K562 (cell line): ENCODE measurements at regions not wholly inside any gene's neighbourhood (a gene's known extent, or its start where the extent isn't known, plus 50 kb on each side); places are given as distances from the start of the nearest gene placed in this dataset.

Experiments used
- ATAC-seq: fragments of 200-7000 bp; cut with Tn5 transposase; 3 replicates; pipeline ENCODE4 v1.9.1; 2020; ENCODE audit warnings: moderate library complexity
- BruUV-seq: library from RNA; stranded (reverse); fragments of 400-500 nt; replicated peaks from 2 replicates; lab custom pipeline; 2021; lab: Mats Ljungman, UMichigan
- CTCF ChIA-PET: fragments of 300-600 bp; formaldehyde crosslinking; extraction: SDS; loops from one replicate; lab custom pipeline; 2021; ENCODE audit warnings: low intra/inter-chr PET ratio; lab: Yijun Ruan, JAX
- POLR2A ChIA-PET: fragments of 300-600, 350-650 bp; sonication (Branson Sonifier 250); formaldehyde crosslinking; extraction: SDS; loops from one replicate; lab custom pipeline; 2021; ENCODE audit warnings: antibody characterized with exemption, inconsistent platforms; lab: Yijun Ruan, JAX
- DNase-seq, 4 experiments: peaks; one replicate each; pipeline versions ENCODE4 v3.0.0 to v3.0.0-alpha.2; 2011 to 2018; ENCODE audit warnings: low spot score in 3 of 4, mixed read lengths in 3 of 4; ENCODE audit errors: extremely low read depth in 1 of 4
- FAIRE-seq: peaks from 2 replicates; lab custom pipeline; 2011; peaks lifted over from hg19 to GRCh38; lab: Jason Lieb, UNC
- H2AFZ ChIP-seq: 2 replicates; pipeline ENCODE4 v1.6.0; 2011; ENCODE audit warnings: low read depth, low read length, control low read depth, inconsistent platforms
- H3K27ac ChIP-seq: fragments of 200-600 bp; 3 replicates; pipeline ENCODE4 v1.8.0; 2011; ENCODE audit warnings: low read depth, mild to moderate bottlenecking, control low read depth, inconsistent platforms, low read length, moderate library complexity, mixed read lengths; ENCODE audit errors: extremely low read depth
- H3K27me3 ChIP-seq, 2 experiments: fragments of 300-600 bp in 1 of 2; 2 replicates in 1 of 2; 3 replicates in 1 of 2; pipeline versions ENCODE4 v1.6.0 to v1.8.0; 2011; ENCODE audit warnings: inconsistent platforms in 2 of 2, low read length in 2 of 2, mild to moderate bottlenecking in 1 of 2, mixed read lengths in 1 of 2, moderate library complexity in 1 of 2; ENCODE audit not compliant: control insufficient read depth in 2 of 2, insufficient read depth in 2 of 2
- H3K36me3 ChIP-seq: fragments of 300-600 bp; 3 replicates; pipeline ENCODE4 v1.8.0; 2011; ENCODE audit warnings: mild to moderate bottlenecking, low read length, inconsistent platforms; ENCODE audit not compliant: control insufficient read depth, insufficient read depth
- H3K4me1 ChIP-seq, 2 experiments: fragments of 200-600 bp in 1 of 2; replicated peaks in 1 of 2; 2 replicates in 1 of 2; 3 replicates in 1 of 2; pipeline versions ENCODE4 v1.5.1 to v1.8.0; 2011; ENCODE audit warnings: inconsistent platforms in 2 of 2, low read length in 2 of 2, mild to moderate bottlenecking in 1 of 2, mixed read lengths in 1 of 2, moderate library complexity in 1 of 2; ENCODE audit not compliant: control insufficient read depth in 2 of 2, insufficient read depth in 2 of 2
- H3K4me2 ChIP-seq: 2 replicates; pipeline ENCODE4 v1.6.1; 2011; ENCODE audit warnings: low read length, control low read depth, inconsistent platforms, mixed read lengths; ENCODE audit not compliant: insufficient read depth
- H3K4me3 ChIP-seq: fragments of 200-600 bp; sonication (generic), shearing (Covaris generic); 2 replicates; pipeline ENCODE4 v1.5.1; 2016; ENCODE audit warnings: control low read depth, inconsistent platforms
- H3K79me2 ChIP-seq: fragments of 200-600 bp; 3 replicates; pipeline ENCODE4 v1.8.0; 2011; ENCODE audit warnings: low read length, inconsistent platforms; ENCODE audit not compliant: control insufficient read depth, insufficient read depth
- H3K9ac ChIP-seq, 2 experiments: 2 replicates each; pipeline versions ENCODE4 v1.6.0 to v1.6.1; 2011; ENCODE audit warnings: low read depth in 2 of 2, low read length in 2 of 2, control low read depth in 1 of 2, inconsistent platforms in 1 of 2, mild to moderate bottlenecking in 1 of 2, mixed read lengths in 1 of 2; ENCODE audit not compliant: insufficient read depth in 1 of 2
- H3K9me1 ChIP-seq: one replicate; pipeline ENCODE4 v1.6.0; 2011; ENCODE audit warnings: inconsistent platforms, mild to moderate bottlenecking, low read length, moderate library complexity; ENCODE audit not compliant: control insufficient read depth, insufficient read depth
- H3K9me3 ChIP-seq: replicated peaks from 2 replicates; pipeline ENCODE4 v1.5.1; 2011; ENCODE audit warnings: low read depth, low read length, inconsistent platforms; ENCODE audit not compliant: control insufficient read depth, insufficient read depth
- H4K20me1 ChIP-seq: replicated peaks from 2 replicates; pipeline ENCODE4 v1.6.1; 2011; ENCODE audit warnings: low read length, inconsistent platforms, mixed read lengths; ENCODE audit not compliant: control insufficient read depth, insufficient read depth
- ATF2 ChIP-seq: sonication (generic); formaldehyde crosslinking; IDR thresholded peaks from 2 replicates; pipeline ENCODE4 v1.8.1; 2022; ENCODE audit warnings: missing genetic modification reagents
- C11orf30 ChIP-seq: fragments of 450-650 bp; IDR thresholded peaks from 2 replicates; pipeline ENCODE4 v1.6.1; 2016; ENCODE audit warnings: low read depth, mild to moderate bottlenecking
- CC2D1A ChIP-seq: fragments of 450-650 bp; IDR thresholded peaks from 2 replicates; pipeline ENCODE4 v1.6.1; 2017; ENCODE audit warnings: mild to moderate bottlenecking
- FOXM1 ChIP-seq, 2 experiments: fragments of 450-650 bp in 1 of 2; sonication (generic) in 1 of 2; formaldehyde crosslinking in 1 of 2; IDR thresholded peaks; 2 replicates each; pipeline versions ENCODE4 v1.6.1 to v1.9.0; 2017 to 2022; ENCODE audit warnings: low read depth in 2 of 2, mild to moderate bottlenecking in 2 of 2, missing genetic modification reagents in 1 of 2, moderate library complexity in 1 of 2
- GTF2A2 ChIP-seq: IDR thresholded peaks from 2 replicates; pipeline ENCODE4 v1.6.1; 2016; ENCODE audit warnings: mild to moderate bottlenecking, missing genetic modification characterization, missing compliant biosample characterization
- JUN ChIP-seq, 2 experiments: sonication (generic) in 1 of 2; formaldehyde crosslinking in 1 of 2; IDR thresholded peaks; 2 replicates each; pipeline versions ENCODE4 v1.6.1 to v1.8.0; 2012 to 2022; ENCODE audit warnings: borderline replicate concordance in 2 of 2, mild to moderate bottlenecking in 2 of 2, improper control_type of control experiment in 1 of 2, low read depth in 1 of 2, low read length in 1 of 2, missing genetic modification reagents in 1 of 2
- MCM2 ChIP-seq: fragments of 450-650 bp; IDR thresholded peaks from 2 replicates; pipeline ENCODE4 v1.6.1; 2017; ENCODE audit warnings: low read depth, mild to moderate bottlenecking
- NCOA4 ChIP-seq: fragments of 450-650 bp; IDR thresholded peaks from 2 replicates; pipeline ENCODE4 v1.6.1; 2018; ENCODE audit warnings: mild to moderate bottlenecking; ENCODE audit not compliant: partially characterized antibody
- RFX5 ChIP-seq: IDR thresholded peaks from 2 replicates; pipeline ENCODE4 v1.6.1; 2011; ENCODE audit warnings: low read depth, mild to moderate bottlenecking, improper control_type of control experiment, low read length
- TBP ChIP-seq: optimal IDR thresholded peaks from 2 replicates; pipeline ENCODE3; 2011; ENCODE audit warnings: low read depth, low read length, improper control_type of control experiment
- TFE3 ChIP-seq: fragments of 450-650 bp; formaldehyde crosslinking; IDR thresholded peaks from 2 replicates; pipeline ENCODE4 v1.4.0; 2020; ENCODE audit warnings: mild to moderate bottlenecking, mixed read lengths
- ZNF197 ChIP-seq: fragments of 200-800 bp; sonication (Bioruptor generic); IDR thresholded peaks from 2 replicates; pipeline ENCODE4 v1.6.1; 2016; ENCODE audit warnings: low read depth, missing genetic modification characterization, missing compliant biosample characterization
- ZNF263 ChIP-seq: sonication (generic); formaldehyde crosslinking; IDR thresholded peaks from 2 replicates; pipeline ENCODE4 v1.8.0; 2022; ENCODE audit warnings: mild to moderate bottlenecking, missing genetic modification reagents, borderline replicate concordance
- ZNF584 ChIP-seq: fragments of 200-800 bp; sonication (Bioruptor generic); IDR thresholded peaks from 2 replicates; pipeline ENCODE4 v1.6.1; 2016; ENCODE audit warnings: low read depth, mild to moderate bottlenecking, missing genetic modification characterization, missing compliant biosample characterization
- in situ Hi-C: fragments of 300-500 bp; cut with MboI; formaldehyde crosslinking; loops from 4 replicates; pipeline ENCODE4 v1.15.0; 2018; ENCODE audit warnings: inconsistent platforms, mixed read lengths
- intact Hi-C: fragments of 100-400 bp; cut with micrococcal nuclease; formaldehyde crosslinking; loops from 2 replicates; pipeline ENCODE4 v1.14.2; 2022

GRCh38 chr15:37638116-37638515 is 296.3 kb upstream of the TMCO5A start (continued):
- TF ChIP-seq ZNF584 (CRISPR knock-in tag) = no peak
- no peak for TF ChIP-seq ZNF263 (CRISPR knock-in tag)
- no peak for TF ChIP-seq NCOA4
- TF ChIP-seq, all 486 proteins: peak for 0

DNA sequence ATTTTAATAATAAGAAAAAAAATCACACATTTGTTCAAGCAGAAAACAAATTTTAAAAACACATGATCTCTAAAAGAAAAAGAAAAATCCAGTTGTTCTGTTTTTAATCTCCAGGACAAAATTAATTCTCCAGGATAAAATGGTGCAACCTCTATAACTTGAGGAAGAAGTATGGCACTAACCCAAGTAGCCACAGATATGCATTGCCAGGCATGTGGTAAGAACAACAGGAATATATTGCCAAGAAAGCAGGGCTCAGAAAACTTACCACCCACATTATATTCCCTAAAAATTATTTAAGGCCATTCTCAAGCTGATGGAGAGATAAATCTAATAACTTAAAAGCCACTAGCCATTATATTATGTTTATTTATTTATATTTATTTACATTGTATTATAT is 295.7 kb upstream of the TMCO5A start:
- no TSS peak for BruUV-seq
- intact Hi-C loops (no loop called here), in situ Hi-C loops (no loop called here)
- no peaks in the 10 kb centered on the region for H3K79me2 ChIP-seq
- POLR2A ChIA-PET = no interaction called here
- no peaks in the 10 kb centered on the region for H3K36me3 ChIP-seq
- TF ChIP-seq ATF2 (CRISPR knock-in tag) (no peak), FOXM1 (IDR thresholded peaks at IDR 0.05; ENCODE audit: low read depth) (no peak), FOXM1 (CRISPR knock-in tag; IDR thresholded peaks at IDR 0.05; ENCODE audit: low read depth) (no peak), RFX5 (no peak), JUN (IDR thresholded peaks at IDR 0.05; ENCODE audit: borderline replicate concordance, low read depth, low read length) (no peak), JUN (CRISPR knock-in tag; IDR thresholded peaks at IDR 0.05; ENCODE audit: borderline replicate concordance) (no peak), C11orf30 (no peak), GTF2A2 (tag) (no peak), ZNF197 (CRISPR knock-in tag) (no peak), TFE3 (CRISPR knock-in tag) (no peak), CC2D1A (no peak), TBP (no peak), MCM2 (no peak)
- no peak overlapping the region for H3K4me3 ChIP-seq
- H3K9ac ChIP-seq = no peak overlapping the region
- no peak overlapping the region for H2AFZ ChIP-seq
- no peaks in the 10 kb centered on the region for H3K9me3 ChIP-seq
- H3K4me2 ChIP-seq = no peak overlapping the region
- H3K4me1 ChIP-seq = no peaks in the 10 kb centered on the region
- ATAC-seq = no peak
- no peak for DNase-seq
- H3K27me3 ChIP-seq = no peaks in the 10 kb centered on the region
- no peak for FAIRE-seq
- CTCF ChIA-PET = no interaction called here
- no peak overlapping the region for H3K27ac ChIP-seq
- H3K9me1 ChIP-seq = no peaks in the 10 kb centered on the region
- no peaks in the 10 kb centered on the region for H4K20me1 ChIP-seq
